HG02623 (cell line): ENCODE measurements at regions not wholly inside any gene's neighbourhood (a gene's known extent, or its start where the extent isn't known, plus 50 kb on each side); places are given as distances from the start of the nearest gene placed in this dataset.

Experiments
- ATAC-seq: cut with Tn5 transposase; IDR thresholded peaks from one replicate; pipeline ENCODE4 v1.9.1; 2021; ENCODE audit warnings: moderate library complexity; ENCODE audit not compliant: unreplicated experiment

DNA sequence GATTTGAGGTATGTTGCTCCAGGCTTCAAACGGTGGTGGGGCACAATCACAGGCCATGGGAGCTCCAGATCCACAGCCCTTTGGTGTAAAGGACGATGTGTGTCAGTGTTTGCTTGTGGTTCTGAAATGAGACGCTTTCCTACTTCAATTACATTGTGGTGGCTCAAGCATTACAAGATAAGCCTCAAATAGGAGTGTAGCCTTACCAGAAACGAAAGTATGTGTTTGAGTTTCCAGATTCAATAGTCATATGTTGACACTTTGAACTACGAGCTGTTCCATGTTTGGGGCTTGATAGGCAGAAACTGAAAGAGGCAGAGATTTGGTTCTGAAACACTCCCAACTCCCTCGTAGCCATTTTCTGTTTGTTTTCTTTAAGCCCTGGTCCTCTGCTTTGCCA, 187.1 kb downstream of the MYLK4 start:
- ATAC-seq, result peak; percentile 64

DNA sequence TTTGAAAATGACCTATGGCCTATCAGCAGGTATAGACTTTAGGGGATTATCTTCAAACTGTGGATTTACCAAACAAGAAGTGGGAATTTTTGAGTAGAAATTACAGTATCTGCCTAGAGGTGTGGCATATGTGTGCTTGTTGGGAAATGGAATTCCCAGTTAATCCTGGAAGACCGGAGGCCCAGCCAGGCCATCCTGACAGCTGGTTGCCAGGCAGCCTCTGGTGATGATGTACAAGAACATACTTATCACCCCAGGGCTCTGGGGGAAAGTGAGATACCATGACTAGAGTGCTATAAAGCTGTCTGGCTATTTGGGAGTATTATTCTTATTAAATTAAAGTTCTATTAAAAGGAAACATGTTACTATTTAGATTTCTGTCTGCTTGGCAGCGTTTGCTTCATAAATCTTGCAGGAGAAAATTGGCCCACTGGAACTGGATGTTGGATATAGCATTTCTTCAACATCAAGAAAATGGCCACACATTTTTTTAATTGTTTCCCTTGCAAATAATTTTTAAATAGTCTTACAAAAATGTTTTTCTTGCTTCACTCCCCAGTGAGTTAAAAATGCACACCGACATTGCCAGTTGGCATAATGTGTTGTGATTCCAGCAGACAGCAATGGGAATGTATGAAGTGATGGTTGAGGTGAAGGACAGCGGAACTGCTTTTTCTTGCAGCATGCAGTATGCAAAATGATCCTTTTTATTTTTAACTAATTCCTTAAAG, 187.8 kb downstream of the MYLK4 start:
- ATAC-seq, result no peak

GRCh38 chr6:2560917-2561698, 189.6 kb downstream of the MYLK4 start:
- no peak for ATAC-seq

- no peak for ATAC-seq
Observed at GRCh38 chr6:2560140-2560818, 190.4 kb downstream of the MYLK4 start.

- no peak for ATAC-seq
Observed at GRCh38 chr6:2558861-2559801, 191.6 kb downstream of the MYLK4 start.

GRCh38 chr6:2558098-2558680, 192.5 kb downstream of the MYLK4 start:
- no peak for ATAC-seq

DNA sequence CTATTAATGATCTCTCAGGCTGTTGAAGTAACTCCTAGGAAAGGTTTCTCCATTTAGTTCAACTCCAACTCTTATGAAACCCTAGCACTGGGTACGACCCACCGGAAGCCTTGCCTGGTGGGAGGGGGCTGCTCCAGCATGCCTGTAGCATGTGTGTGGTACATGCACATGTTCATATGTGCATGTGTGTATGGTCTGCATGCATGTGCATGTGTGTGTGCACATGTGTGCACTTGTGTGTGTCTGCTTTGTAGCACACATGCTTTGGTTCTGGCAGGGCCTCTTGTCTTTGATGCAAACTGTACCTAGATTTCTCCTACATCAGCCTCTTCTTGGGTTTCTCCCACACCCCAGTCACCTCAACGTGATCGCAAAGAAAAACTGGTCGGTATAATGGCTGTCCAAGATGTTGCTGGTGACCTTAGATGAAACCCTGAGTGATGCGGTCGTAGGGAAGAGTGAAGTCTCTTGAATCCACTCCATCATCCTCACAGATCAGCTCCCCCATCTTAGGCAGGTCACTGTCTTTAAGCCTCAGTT, 193.5 kb downstream of the MYLK4 start:
- no peak for ATAC-seq

DNA sequence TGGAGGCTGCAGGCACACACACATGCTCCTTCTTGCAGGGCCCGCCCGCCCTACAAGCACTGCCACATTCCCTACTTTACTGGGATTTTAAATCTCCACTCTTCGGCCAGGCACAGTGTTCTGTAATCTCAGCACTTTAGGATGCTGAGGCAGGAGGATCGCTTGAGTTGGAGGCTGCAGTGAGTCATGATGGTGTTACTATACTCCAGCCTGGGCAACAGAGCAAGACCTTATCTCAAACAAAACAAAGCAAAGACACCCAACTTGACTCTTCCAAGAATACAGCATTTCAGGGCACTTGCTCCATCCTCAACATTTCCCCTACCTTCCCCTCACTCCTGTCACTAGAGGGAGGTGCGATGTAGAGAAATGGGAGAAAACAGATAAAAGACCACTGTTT, 194.0 kb downstream of the MYLK4 start:
- ATAC-seq, result no peak

- ATAC-seq, result no peak
Observed at GRCh38 chr6:2554651-2555260, 196.0 kb downstream of the MYLK4 start.

GRCh38 chr6:2552526-2553154, 198.1 kb downstream of the MYLK4 start:
- no peak for ATAC-seq

GRCh38 chr6:2551705-2552104, 199.0 kb downstream of the MYLK4 start:
- ATAC-seq, result no peak

- ATAC-seq, result no peak
Observed at GRCh38 chr6:2550247-2550646, 200.5 kb downstream of the MYLK4 start.

DNA sequence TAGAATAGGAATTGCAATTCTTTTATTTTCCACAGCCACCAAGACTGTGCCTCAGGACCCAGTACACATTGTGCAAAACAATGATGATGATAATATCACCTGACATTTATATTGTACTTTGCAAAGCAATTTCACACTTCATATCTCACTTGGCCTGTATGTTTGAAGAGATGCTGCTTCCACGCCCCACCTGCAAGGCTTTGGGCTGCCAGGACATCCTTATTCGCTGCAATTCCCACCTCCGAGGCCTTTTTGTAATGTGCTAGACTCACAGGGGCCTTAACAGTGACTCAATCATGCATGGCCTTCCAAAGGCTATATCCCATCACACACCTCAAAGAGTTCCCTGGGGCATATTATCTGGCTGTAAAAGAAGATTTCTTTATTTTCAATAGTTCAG, 200.9 kb downstream of the MYLK4 start:
- no peak for ATAC-seq

GRCh38 chr6:2547355-2547754, 203.4 kb downstream of the MYLK4 start:
- ATAC-seq, result no peak

GRCh38 chr6:2546901-2547300, 203.8 kb downstream of the MYLK4 start:
- no peak for ATAC-seq

- no peak for ATAC-seq
Observed at GRCh38 chr6:2545383-2546038, 205.2 kb downstream of the MYLK4 start.

GRCh38 chr6:2543321-2543720, 207.4 kb downstream of the MYLK4 start:
- ATAC-seq, result no peak

GRCh38 chr6:2542858-2543218, 207.9 kb downstream of the MYLK4 start:
- peak; percentile 91 for ATAC-seq
